HG02870 (cell line): ENCODE measurements at regions not wholly inside any gene's neighbourhood (a gene's known extent, or its start where the extent isn't known, plus 50 kb on each side); places are given as distances from the start of the nearest gene placed in this dataset.

ENCODE experiments used
- ATAC-seq: cut with Tn5 transposase; IDR thresholded peaks from one replicate; pipeline ENCODE4 v1.9.1; 2021; ENCODE audit warnings: mild to moderate bottlenecking, moderate library complexity; ENCODE audit not compliant: unreplicated experiment

DNA sequence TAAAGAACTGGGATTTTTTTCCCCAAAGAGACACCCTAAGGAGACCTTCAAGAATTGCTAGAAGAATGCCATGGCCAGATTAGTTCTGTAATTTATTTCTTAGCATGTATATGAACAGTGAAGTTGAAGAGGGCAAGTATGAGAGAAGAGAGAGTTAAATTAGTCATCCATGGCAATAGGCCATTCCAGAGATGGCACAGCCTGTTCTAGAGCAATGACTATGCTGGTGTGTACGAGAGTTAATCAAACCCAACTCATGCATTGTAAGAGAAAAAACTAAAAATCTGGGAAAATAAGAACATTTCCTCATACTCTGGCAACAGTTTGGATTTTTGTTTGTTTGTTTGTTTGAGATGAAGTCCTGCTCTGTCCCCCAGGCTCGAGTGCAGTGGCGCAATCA, 112.1 kb upstream of the PIK3C3 start:
- ATAC-seq = no peak

DNA sequence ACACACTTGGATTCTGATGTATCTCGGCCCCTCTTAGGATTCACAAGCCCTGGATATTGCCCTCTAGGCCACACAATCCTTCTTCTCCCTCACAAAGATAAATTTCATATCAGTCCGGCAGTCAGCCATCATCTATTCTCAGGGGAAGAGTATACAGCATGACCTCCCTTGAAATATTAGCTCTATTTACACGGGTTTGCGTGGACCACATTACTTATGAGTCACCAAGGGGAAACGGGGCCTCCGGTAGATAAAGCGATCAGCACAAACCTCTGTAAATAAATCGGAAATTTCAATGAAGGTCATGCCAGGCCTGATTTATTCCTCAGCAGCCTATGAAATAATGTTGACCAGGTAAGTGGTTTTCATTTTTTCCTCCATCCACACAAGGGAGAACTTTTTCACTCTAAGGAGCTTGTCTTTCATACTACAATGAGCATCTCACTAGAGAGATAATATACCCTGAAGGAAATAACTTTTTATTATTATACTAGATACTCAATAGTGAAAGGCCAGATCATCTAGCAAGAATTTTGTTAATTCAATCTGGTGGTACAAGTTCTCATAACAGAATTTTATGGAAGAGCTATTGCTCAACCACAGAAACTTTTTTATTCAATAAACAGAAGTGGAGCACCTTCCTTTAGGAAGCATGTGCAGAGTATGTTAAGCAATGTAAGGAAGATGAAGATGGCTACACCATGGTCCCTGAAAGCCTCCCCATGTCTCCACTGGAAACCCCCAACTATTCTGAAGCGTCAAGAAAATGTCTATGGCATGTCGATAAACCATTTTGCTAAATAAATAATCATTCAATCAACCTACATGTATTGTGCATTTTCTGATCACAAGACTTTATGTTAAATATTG, 125.2 kb upstream of the PIK3C3 start:
- ATAC-seq = no peak

DNA sequence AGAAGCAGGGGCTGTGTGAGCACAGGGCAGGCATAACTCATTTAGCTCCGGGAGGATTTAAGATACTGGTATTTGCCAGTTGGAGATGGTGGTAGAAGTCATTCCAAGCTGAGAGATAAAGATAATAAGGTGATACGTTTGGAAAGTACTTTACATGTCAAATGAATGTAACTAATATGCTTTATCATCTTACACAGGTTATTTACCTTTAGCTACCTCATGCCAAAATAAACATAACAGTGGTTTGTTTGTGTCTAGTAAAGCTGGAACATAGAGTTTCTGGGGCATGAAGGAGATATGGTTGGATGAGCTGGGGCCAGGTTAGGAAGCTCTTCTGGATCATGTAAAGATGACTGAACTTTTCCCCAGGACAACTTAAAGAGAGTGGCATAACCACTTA, 126.9 kb upstream of the PIK3C3 start:
- ATAC-seq = no peak

DNA sequence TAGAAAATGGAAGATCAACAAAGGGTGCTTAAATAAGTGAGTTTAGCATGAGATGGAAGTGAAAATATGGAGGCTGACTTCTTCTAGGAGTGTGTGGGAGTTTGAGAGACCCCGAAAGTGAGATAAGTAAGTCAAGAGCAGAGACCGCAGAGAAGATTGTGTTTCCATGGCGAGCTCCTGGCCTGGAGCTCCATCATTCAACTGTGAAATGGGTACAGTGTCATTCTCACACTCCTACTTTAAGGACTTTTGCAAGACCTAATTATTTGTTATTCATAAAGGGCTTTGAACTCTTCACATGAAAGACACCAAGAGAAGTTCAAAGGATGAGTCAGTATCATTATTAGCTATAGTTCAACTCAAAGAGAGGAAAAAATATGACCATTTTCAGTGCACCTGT, 134.2 kb upstream of the PIK3C3 start:
- ATAC-seq = no peak

DNA sequence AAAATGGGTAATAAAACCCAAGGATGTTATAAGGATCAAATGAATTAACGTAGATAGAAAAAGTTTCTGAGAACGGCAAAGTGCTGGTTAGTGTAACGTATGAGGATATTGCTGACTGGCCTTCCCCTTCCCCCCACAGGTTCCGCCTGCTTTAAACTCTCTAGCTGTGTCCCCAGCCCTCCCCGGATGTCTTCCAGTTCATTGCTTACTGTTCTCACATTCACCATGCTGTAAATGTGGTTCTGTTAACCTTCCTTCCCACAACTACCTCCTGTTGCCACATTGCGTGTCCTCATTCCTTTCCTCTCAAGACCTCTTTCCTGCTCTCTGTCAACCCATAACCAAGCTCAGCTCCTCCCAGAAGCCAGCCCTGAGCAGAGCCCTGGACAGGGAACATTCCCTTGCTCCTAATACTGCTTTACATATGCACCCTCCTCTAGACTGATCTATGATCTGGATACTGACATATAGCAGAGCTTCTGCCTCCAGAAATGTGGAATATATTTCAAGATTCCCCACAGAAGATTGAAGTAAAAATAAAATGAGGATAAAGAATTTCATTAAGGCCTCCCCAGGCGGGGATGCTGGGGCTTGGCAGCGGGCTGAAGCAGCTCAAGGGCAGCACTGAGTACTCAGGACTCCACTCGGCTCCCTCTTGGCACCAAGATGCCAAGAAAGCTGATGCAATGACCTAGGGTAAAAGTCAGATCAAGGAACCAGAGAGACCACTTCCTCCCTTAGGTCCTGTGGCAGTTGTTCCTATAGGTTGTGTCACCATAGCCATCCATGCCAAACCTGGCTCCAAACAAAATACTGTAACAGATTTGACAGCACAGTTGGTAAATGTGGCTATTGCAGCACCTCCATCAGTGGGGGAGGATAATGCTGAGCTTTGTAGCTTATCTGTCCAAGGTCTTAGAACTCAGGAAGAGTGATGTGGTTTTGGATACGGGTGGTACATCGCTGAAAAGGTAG, 136.4 kb upstream of the PIK3C3 start:
- no peak for ATAC-seq

DNA sequence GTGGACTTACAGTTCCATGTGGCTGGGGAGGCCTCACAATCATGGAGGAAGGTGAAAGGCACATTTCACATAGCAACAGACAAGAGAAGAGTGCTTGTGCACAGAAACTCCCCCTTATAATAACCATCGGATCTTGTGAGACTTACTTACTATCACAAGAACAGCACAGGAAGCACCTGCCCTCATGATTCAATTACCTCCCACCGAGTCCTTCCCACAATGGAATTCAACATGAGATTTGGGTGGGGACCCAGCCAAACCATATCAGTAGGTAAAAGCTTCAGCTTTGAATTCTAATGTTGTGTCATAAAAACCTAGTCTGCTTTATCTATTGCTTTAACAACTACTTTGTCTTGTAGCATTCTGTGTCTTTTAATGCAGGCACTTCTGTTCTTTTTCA, 140.4 kb upstream of the PIK3C3 start:
- no peak for ATAC-seq

DNA sequence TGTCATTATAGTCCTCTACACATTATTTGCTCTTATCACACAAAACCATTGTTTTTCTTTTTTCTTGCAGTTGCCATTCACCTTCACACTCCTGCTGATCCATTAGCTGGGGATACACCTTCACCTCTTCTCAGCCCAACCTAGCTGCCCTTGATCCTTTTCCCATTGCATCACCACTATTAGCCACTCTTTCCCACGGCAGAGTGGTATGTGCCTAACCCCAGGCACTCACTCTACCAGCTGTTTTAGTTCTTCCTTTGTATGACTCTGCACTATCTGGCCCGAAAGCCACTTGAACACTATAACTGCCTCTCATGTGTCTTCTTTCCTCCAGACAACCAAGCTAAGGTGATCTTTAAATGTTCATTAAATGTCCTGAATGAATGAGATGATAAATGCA, 145.4 kb upstream of the PIK3C3 start:
- no peak for ATAC-seq

DNA sequence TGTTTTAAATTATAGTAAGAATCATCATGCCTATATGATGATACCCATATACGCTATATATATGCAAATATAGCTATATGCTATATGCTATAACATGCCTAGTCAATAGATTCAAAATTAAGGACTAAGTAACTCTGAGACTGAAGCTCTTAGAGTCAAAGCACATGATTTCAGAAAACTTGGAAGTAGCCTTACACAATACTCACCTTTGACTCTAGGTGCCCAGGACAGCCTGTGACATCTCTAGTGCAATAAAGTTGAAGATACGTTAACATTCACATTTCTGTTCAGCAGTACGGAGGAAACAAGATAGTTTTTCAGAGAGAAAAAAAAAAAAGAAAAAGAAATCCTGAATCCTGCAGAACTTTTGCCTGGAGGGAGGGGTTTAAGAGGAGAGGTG, 149.7 kb upstream of the PIK3C3 start:
- ATAC-seq = no peak

DNA sequence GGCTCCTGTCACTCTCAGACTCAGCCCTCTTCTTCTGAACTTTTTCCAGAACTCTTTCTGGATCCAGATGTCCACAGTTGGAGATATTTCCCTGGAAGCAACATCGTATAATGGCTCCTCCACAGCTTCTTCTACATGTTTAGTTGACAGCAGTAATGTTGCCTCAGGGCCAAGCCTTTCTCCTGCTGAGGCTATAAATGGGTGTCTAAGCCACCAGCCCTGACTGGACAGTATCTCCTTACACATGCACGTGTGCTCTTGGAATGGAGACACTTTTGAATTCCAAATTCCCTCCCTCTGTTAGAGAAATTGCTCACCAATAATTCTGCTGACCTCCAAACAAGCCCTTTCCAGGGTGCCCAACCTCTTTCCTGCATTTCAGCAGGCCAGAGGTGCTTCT, 156.2 kb upstream of the PIK3C3 start:
- ATAC-seq = no peak

DNA sequence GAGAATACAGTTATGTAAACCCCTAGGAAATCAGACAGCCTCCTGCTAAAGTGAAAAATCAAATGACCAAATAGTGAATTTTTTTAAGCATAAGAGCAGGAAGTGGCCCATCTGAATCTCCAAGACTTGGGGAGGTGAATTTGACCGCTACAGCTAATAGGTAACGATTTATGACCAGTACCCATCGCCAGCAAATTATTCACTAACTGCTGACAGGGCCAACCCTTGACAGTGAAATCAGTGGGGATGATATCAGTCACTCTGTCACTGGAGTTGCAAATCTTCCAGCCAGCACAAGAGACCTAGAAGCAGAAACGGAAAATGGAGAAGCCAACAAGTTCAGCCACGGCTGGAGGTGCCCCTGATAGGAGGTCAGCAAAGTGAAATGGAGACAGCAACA, 164.3 kb upstream of the PIK3C3 start:
- no peak for ATAC-seq

DNA sequence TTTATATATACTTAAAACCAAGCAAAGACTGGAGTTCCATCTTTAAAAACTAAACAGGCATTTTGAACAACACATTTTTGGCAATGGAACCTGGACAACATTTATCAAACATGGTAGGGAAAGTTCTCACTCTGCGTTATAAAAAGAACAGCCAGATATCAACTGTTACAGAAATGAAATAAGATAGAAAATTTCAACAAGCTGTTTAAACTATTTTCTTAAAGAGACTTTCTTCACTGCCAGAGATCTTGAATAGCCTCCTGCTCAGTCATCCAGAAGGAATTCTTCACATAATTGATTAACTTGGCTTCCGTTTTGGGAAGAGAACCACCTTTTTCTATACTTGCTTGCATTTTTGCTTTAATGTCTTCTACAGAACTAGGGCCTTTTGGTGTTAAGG, 166.0 kb upstream of the PIK3C3 start:
- ATAC-seq = no peak

DNA sequence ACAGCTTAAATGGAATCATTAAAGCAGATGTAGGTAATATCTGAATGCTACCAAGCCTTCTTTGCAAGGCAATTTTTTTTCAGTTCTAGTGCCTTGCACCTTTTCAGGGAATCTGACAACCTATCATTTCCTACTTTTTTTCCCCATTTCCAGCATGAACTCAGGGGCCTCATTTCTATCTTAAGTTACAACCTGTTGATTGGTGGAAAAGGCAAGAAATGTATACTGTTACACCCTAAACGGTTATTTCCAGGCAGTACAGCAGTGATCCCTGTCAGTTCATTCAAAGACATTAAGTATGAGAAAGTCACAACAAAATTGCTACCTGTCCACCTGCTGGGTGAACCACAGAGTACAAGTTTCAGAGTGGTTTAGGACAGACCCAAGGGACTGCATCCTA, 171.2 kb upstream of the PIK3C3 start:
- ATAC-seq = no peak

DNA sequence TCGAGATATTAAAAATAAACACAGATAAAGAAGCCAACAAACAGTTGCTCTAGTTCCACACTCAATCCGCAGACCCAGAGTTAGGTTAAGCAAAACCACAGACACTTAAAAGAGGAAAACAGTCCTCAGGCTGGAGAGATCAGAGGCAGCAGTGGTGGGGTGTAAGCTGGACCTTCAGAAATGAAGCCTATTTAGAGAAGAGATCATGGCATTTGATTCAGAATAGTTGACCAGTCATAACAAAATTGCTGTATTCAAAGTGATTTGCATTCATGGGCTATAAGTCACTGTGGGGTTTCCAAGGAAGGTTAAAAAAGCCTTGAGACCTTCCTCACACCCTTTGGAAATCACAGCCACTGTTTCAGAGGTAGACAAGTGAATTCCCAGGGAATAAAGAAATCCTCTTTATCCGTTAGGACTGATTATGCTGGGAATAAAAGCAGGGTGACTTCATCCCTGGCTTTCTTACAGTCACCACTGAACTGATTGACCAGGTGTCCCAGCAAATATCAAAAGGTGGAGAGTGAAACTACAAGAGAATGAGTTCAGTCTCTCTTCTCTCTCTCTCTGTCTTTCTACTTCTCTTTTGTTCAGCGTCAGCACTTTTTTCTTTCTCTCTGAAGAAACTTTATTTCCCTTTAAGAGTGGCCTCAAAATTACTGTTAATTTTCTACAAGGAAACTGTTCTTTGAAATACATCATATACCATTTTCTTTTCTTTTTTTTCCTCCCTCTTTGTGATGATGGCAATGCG, 171.8 kb upstream of the PIK3C3 start:
- ATAC-seq = no peak

DNA sequence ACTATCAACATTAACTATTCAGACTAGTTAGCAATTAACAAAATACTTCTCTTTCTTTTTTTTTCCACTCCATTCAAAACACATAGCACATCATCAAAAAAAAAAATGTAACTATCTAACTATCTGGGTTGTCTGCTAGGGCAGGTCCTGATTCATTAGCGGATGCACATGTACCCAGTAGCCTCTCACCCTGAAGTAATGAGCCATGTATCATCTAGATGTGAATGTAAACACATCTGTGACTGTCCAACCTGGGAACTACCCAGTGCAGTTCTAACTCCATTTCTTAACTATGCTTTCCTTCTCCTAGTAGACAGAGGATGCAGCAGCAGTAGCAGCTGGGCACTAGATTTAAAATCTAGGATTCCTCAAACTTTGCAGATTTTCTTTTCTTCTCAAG, 183.1 kb upstream of the PIK3C3 start:
- ATAC-seq = no peak

DNA sequence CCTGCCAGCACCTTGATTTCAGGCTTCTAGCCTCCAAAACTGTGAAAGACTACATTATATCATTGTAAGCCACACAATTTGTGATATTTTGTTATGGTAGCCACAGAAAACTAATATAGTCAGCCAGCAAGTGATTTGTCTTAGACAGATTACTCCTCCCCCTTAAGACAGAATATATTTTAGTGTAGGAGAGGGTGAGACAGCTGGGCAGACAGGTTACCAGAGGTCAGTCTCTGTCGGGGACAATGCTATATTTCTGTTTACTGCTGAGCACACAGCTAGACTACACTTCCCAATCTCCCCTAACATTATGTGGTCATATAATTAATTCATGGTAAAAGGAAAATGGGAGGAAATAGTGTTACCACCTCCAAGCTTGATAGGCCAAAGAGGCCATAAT, 185.8 kb upstream of the PIK3C3 start:
- ATAC-seq = no peak

DNA sequence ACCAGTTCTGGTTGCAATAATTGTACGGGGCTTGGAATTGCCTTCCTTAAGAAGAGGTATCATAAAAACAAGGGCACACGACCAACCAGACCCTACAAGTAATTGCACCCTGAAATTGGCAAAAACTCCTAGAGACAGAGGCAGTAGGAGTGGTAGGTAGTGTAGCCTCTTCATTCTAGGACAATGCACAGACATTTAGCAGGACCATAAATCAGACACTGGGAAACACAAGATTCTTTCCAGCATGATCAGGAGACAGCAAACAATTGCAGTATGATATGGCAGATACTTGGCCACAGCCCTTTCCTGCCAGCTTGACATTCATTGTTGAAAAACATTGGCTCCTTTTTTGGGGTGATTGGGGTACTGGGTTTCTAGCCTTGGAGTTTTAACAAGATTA, 186.6 kb upstream of the PIK3C3 start:
- no peak for ATAC-seq

DNA sequence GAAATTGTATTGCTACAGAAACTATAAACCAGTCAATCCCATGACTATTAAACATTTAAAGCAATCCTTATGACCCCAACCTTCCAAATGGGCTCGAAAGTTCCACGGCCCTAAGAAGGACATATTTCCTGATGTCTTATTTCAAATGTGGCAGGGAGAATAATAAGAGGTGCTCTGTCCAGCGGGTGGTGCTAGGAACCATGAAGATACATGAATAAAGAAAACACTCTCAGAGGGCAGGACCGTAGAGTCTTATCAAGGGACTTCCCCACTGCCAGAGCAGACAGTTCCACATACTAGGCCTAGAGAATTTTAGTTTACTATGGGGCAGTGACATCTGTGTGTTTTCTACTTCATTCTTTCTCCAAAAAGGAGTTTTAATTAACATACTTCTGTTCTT, 187.1 kb upstream of the PIK3C3 start:
- no peak for ATAC-seq

DNA sequence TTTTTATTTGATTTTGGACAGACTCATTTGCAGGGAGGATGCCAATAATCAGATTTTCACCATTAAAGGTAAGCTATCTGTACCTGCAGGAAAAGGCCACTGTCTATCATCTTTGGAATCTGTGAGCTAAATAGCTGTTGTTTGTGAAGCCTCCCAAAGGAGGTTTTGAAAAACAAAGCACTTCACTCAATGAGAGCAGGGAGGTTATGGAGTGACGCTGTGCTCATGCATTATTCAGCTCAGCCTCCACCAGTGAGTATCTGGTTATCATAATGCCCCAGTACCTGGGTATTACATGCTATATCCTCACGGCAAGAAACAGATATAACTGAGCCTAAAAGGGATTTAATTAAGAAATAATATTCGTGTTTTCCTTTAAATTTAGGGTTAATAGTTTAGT, 189.6 kb upstream of the PIK3C3 start:
- ATAC-seq = no peak

DNA sequence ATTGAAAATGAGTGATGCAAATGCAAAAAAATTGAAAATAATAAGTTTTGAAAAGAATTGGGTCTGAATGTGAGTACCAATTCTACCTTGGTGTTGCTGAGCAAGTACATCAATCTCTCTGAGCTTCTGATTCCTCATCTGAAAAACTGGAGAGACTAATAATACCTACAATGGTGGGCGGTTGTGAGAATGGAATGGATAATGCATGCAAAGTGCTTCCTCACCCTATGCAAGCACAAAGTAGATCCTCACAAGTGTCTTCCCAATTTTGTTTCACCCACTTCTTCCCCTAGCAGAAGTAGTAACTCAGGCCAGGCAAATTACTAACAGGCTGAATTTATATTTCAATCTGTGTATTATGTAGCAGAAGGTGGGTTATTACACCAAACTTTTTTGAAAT, 191.7 kb upstream of the PIK3C3 start:
- ATAC-seq = no peak

DNA sequence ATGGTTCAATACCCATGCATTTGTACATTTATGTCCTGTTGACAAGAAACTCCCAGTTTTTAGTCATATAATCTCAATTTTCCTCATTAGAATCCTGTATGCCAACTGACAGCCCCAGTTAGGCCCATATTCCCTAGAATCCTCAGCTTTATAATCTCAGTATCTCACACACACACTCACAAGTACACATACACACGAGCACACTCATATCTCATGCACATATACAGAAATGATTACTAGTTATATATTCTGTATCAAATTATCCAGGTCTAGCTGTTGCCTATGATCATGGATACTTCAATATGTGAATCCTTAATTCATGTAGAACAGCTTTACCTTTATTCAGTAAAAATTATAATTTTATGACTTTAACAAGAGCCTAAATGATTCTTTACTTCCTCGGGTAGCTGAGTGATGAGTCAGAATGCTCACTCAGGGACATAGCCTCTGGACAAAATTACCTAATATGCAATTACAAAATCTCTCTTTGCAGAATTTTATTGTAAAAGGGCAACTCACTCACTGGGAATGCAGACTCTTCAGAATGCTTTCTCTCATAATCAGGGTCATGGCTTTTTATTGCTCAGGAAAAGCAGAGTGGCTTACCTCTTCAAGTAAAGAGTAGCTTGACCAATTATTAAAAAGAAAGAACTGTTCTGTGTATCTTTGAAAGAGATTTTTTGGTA, 193.6 kb upstream of the PIK3C3 start:
- ATAC-seq = no peak

DNA sequence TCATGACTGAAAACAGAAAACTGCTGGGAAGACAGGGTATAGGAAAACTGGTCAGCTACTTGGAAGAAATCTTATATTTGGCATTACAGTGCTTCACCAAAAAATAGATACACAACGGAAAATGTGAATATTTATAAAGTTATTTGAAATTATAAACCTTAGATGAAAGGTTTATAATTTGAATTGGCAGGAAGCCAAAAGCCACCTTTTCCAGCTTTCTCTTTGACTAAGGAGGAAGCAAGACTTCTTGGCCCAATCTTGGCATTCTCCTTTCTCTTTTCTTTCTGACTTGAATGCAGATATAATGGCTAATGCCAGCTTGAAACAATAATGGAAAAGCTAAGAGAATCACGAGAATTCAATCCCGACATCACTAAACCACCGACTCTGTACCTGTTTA, 196.5 kb upstream of the PIK3C3 start:
- ATAC-seq = no peak
